ENCODE measurements at regions not wholly inside any gene's neighbourhood (a gene's known extent, or its start where the extent isn't known, plus 50 kb on each side); places are given as distances from the start of the nearest gene placed in this dataset.
"Not testable (repeated sequence)": the region's sequence is repeated elsewhere in the genome, so short reads cannot be mapped to it uniquely, and the experiment has no call there.

GRCh38 chr2:47629501-47630460 lies 59.0 kb upstream of the KCNK12 start:
- TF ChIP-seq, protein P1, sequence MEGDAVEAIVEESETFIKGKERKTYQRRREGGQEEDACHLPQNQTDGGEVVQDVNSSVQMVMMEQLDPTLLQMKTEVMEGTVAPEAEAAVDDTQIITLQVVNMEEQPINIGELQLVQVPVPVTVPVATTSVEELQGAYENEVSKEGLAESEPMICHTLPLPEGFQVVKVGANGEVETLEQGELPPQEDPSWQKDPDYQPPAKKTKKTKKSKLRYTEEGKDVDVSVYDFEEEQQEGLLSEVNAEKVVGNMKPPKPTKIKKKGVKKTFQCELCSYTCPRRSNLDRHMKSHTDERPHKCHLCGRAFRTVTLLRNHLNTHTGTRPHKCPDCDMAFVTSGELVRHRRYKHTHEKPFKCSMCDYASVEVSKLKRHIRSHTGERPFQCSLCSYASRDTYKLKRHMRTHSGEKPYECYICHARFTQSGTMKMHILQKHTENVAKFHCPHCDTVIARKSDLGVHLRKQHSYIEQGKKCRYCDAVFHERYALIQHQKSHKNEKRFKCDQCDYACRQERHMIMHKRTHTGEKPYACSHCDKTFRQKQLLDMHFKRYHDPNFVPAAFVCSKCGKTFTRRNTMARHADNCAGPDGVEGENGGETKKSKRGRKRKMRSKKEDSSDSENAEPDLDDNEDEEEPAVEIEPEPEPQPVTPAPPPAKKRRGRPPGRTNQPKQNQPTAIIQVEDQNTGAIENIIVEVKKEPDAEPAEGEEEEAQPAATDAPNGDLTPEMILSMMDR (IDR thresholded peaks at IDR 0.05; ENCODE audit: control insufficient read depth, insufficient read depth, low read depth, low read length, missing control alignments), result no peak

GRCh38 chr2:47628904-47629303 lies 58.1 kb upstream of the KCNK12 start:
- no peak overlapping the region for H3K4me3 ChIP-seq (ENCODE audit: control insufficient read depth, low read depth, low read length)
- no peak for DNase-seq (ENCODE audit: low read depth)
- TF ChIP-seq, protein P1 (IDR thresholded peaks at IDR 0.05; ENCODE audit: control insufficient read depth, insufficient read depth, low read depth, low read length, missing control alignments), result no peak

More at GRCh38 chr2:47629501-47630460, 59.0 kb upstream of the KCNK12 start:
- H3K4me3 ChIP-seq (ENCODE audit: control insufficient read depth, low read depth, low read length), result no peak overlapping the region
- DNase-seq (ENCODE audit: low read depth), result no peak

DNA sequence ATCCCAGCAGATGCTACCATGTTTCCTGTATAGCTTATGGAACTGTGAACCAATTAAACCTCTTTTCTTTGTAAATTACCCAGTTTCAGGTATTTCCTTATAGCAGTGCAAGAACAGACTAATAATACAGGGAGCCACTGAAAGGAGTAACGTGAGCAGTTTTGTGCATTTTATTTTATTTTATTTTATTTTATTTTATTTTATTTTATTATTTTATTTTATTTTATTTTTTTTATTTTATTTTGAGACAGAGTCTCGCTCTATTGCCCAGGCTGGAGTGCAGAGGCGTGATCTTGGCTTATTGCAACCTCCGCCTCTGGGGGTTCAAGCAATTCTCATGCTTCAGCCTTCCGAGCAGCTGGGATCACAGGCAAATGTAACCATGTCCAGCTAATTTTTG lies 55.9 kb upstream of the KCNK12 start:
- DNase-seq (ENCODE audit: low read depth), result no peak
- no peak overlapping the region for H3K4me3 ChIP-seq (ENCODE audit: control insufficient read depth, low read depth, low read length)
- TF ChIP-seq, protein P1 (IDR thresholded peaks at IDR 0.05; ENCODE audit: control insufficient read depth, insufficient read depth, low read depth, low read length, missing control alignments), result no peak

DNA sequence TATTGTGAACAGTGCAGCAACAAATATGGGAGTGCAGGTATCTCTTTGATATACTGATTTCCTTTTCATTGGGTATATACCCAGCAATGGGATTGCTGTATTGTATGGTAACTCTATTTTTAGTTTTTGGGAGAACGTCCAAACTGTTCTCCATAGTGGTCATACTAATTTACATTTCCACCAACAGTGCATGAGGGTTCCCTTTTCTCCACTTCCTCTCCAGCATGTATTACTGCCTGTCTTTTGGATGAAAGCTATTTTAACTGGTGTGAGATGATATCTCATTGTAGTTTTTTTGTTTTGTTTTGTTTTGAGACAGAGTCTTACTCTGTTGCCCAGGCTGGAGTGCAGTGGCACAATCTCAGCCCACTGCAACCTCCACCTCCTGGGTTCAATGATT lies 52.4 kb upstream of the KCNK12 start:
- H3K4me3 ChIP-seq (ENCODE audit: control insufficient read depth, low read depth, low read length); DNase-seq (ENCODE audit: low read depth): not testable (repeated sequence)

DNA sequence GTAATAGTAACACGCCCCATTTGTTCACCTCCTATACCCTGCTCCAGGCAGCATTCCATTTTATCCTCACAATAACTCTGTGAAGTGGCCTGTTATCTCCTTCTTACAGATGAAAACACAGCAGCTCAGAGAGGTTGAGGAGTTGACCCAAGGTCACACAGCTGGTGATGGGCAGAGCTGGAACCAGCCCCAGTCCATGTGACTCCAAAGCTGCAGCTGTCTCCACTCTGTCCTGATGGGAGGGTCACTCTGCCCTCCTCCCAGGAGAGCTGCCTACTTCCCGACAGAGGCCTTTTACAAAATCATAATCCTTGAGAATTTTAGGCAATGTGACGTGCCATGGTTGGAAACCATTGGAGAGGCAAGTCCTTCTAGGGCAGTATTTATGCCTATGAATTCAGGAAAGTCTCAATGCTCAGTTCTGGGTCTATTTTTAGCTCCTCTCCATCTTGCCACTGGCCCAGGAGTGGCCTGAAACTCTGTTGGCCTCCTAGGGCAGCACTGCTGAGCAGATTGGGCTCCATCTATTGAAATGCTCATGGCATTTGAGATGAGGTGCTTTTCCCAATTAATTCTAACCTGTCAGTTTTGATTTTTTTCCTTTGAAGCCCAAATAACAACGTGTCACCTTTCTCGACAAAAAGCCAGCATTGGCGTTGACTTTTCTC lies 50.1 kb upstream of the KCNK12 start:
- H3K4me3 ChIP-seq (ENCODE audit: control insufficient read depth, low read depth, low read length), result no peak overlapping the region
- TF ChIP-seq, protein P1 (IDR thresholded peaks at IDR 0.05; ENCODE audit: control insufficient read depth, insufficient read depth, low read depth, low read length, missing control alignments), result no peak
- DNase-seq (ENCODE audit: low read depth), result no peak

All from AG09309 (cell line).